ENCODE measurements at regions not wholly inside any gene's neighbourhood (a gene's known extent, or its start where the extent isn't known, plus 50 kb on each side); places are given as distances from the start of the nearest gene placed in this dataset.

DNA sequence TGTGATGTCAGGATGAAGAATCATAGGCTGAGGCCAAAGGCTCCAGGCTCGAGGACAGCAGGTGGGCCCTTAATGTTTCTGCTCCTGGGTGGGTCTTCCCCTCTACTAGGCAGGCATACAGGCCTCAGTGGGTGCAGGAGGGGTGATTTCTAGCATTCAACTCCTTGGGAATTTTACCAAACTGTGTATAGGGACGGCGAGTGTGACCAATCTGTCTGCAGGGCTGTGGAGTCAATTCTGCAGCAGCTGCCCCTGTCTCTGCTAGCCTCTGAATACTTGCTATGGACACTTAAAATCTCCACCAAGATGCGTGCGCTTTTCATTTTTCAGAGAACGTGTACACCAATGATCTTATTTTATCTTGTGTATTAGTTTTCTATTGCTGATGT is 115.5 kb downstream of the WDR11 start (continued):
- TF ChIP-seq EZH2 (IDR thresholded peaks at IDR 0.05) (no peak), POLR2AphosphoS5 (IDR thresholded peaks at IDR 0.05; ENCODE audit: low read depth, low read length) (no peak), EZH2phosphoT487 (IDR thresholded peaks at IDR 0.05; ENCODE audit: borderline replicate concordance) (no peak), EGR1 (IDR thresholded peaks at IDR 0.05; ENCODE audit: low read depth) (no peak), CEBPB (IDR thresholded peaks at IDR 0.05; ENCODE audit: low read depth) (no peak), RAD21 (IDR thresholded peaks at IDR 0.05; ENCODE audit: low read depth) (no peak)
- TF ChIP-seq, protein P1, sequence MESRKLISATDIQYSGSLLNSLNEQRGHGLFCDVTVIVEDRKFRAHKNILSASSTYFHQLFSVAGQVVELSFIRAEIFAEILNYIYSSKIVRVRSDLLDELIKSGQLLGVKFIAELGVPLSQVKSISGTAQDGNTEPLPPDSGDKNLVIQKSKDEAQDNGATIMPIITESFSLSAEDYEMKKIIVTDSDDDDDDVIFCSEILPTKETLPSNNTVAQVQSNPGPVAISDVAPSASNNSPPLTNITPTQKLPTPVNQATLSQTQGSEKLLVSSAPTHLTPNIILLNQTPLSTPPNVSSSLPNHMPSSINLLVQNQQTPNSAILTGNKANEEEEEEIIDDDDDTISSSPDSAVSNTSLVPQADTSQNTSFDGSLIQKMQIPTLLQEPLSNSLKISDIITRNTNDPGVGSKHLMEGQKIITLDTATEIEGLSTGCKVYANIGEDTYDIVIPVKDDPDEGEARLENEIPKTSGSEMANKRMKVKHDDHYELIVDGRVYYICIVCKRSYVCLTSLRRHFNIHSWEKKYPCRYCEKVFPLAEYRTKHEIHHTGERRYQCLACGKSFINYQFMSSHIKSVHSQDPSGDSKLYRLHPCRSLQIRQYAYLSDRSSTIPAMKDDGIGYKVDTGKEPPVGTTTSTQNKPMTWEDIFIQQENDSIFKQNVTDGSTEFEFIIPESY (IDR thresholded peaks at IDR 0.05; ENCODE audit: extremely low read depth, insufficient replicate concordance, low read length): no peak
- TF ChIP-seq, protein P2, sequence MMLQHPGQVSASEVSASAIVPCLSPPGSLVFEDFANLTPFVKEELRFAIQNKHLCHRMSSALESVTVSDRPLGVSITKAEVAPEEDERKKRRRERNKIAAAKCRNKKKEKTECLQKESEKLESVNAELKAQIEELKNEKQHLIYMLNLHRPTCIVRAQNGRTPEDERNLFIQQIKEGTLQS (IDR thresholded peaks at IDR 0.05): no peak

DNA sequence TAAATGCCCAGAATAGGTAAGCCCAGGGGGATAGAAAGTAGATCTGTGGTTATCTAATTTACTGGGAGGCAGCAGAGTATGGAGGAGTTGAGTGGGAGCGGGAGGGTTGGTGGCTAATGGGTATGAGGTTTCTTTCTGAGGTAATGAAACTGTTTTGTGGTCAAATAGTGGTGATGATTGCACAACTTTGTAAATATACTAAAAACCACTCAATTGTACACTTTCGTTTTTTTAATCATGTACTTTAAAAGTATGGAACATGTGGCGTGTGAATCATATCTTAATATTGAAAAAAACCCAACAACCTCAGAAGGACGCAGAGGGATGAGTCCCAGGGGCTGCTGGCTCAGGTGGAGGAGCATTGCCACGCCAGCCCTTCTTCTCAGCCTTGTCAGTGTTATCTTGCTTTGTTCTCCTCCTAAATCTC is 118.1 kb downstream of the WDR11 start:
- BruUV-seq (replicated peaks): no TSS peak
- peaks cover 15% of the 10 kb centered on the region; the same call in 1 of the 2 replicates for H3K27me3 ChIP-seq (ENCODE audit: insufficient read depth, low read length)
- no peak overlapping the region for H2AFZ ChIP-seq (ENCODE audit: low read depth, low read length, poor library complexity, severe bottlenecking)
- no peaks in the 10 kb centered on the region for H3K79me2 ChIP-seq (ENCODE audit: insufficient read depth, low read length)
- intact Hi-C loops (cut with micrococcal nuclease): no loop called here
- H3K36me3 ChIP-seq (ENCODE audit: control insufficient read depth in 1 of 2, insufficient read depth in 2 of 2, low read length in 2 of 2): no peaks in the 10 kb centered on the region
- no peaks in the 10 kb centered on the region for H3K9me2 ChIP-seq (ENCODE audit: insufficient read depth)
- H3K4me2 ChIP-seq (ENCODE audit: low read length): no peak overlapping the region
- ChIA-PET POLR2A (no interaction called here), RAD21 (ENCODE audit: low non-redundant PET in 1 of 2, low total read pairs in 2 of 2, uncharacterized antibody in 2 of 2, unreplicated experiment in 2 of 2) (no interaction called here), CTCF (no interaction called here)
- DNase-seq (ENCODE audit: low read depth, low spot score) (no peak), ATAC-seq (no peak)
- no peaks in the 10 kb centered on the region for H3K9me3 ChIP-seq (ENCODE audit: control insufficient read depth in 1 of 2, insufficient read depth in 1 of 2, low read depth in 1 of 2, low read length in 2 of 2)
- H4K20me1 ChIP-seq (ENCODE audit: insufficient read depth): no peaks in the 10 kb centered on the region
- no peaks in the 10 kb centered on the region for H3K4me1 ChIP-seq (ENCODE audit: control insufficient read depth in 1 of 2, insufficient read depth in 2 of 2, low read length in 2 of 2)
- no peak overlapping the region for H3K9ac ChIP-seq (ENCODE audit: low read length)
- TF ChIP-seq SRF (IDR thresholded peaks at IDR 0.05; ENCODE audit: low read depth) (no peak), ZFX (IDR thresholded peaks at IDR 0.05) (no peak), ELF1 (IDR thresholded peaks at IDR 0.05; ENCODE audit: borderline replicate concordance, low read depth) (no peak), CBX3 (IDR thresholded peaks at IDR 0.05; ENCODE audit: low read depth) (no peak)
- TF ChIP-seq, protein P3, sequence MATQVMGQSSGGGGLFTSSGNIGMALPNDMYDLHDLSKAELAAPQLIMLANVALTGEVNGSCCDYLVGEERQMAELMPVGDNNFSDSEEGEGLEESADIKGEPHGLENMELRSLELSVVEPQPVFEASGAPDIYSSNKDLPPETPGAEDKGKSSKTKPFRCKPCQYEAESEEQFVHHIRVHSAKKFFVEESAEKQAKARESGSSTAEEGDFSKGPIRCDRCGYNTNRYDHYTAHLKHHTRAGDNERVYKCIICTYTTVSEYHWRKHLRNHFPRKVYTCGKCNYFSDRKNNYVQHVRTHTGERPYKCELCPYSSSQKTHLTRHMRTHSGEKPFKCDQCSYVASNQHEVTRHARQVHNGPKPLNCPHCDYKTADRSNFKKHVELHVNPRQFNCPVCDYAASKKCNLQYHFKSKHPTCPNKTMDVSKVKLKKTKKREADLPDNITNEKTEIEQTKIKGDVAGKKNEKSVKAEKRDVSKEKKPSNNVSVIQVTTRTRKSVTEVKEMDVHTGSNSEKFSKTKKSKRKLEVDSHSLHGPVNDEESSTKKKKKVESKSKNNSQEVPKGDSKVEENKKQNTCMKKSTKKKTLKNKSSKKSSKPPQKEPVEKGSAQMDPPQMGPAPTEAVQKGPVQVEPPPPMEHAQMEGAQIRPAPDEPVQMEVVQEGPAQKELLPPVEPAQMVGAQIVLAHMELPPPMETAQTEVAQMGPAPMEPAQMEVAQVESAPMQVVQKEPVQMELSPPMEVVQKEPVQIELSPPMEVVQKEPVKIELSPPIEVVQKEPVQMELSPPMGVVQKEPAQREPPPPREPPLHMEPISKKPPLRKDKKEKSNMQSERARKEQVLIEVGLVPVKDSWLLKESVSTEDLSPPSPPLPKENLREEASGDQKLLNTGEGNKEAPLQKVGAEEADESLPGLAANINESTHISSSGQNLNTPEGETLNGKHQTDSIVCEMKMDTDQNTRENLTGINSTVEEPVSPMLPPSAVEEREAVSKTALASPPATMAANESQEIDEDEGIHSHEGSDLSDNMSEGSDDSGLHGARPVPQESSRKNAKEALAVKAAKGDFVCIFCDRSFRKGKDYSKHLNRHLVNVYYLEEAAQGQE (IDR thresholded peaks at IDR 0.05; ENCODE audit: low read depth): no peak
- no peak overlapping the region for H3K4me3 ChIP-seq (replicated peaks in 1 of 2; ENCODE audit: low read depth in 1 of 2, low read length in 2 of 2)
- H3K27ac ChIP-seq (ENCODE audit: low read depth, low read length): no peak overlapping the region
